ENCODE measurements at regions not wholly inside any gene's neighbourhood (a gene's known extent, or its start where the extent isn't known, plus 50 kb on each side); places are given as distances from the start of the nearest gene placed in this dataset.

DNA sequence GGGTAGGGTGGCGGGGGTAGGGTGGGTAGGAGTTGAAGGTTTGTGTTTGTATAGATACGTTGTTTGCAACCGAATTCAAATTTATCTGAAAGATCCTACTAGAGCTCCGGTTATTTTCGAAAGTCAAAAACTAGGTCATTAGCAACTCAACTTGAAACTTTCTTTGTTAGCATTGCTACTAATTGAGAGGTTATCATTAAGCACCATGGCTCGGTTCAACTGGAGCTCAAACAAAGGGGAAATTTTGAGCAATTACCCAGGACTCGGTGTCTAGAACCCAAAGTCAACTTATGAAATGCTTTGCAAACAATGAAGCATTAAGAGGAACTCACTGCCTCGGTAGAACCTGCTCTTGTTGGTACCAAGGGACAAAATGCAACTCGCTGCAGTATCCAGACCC, 207.7 kb downstream of the BCAT1 start:
- no peak for TF ChIP-seq EZH2 (IDR thresholded peaks at IDR 0.05; ENCODE audit: borderline replicate concordance, insufficient read depth, low read depth, low read length, poor library complexity, severe bottlenecking)
- TF ChIP-seq, protein P1, sequence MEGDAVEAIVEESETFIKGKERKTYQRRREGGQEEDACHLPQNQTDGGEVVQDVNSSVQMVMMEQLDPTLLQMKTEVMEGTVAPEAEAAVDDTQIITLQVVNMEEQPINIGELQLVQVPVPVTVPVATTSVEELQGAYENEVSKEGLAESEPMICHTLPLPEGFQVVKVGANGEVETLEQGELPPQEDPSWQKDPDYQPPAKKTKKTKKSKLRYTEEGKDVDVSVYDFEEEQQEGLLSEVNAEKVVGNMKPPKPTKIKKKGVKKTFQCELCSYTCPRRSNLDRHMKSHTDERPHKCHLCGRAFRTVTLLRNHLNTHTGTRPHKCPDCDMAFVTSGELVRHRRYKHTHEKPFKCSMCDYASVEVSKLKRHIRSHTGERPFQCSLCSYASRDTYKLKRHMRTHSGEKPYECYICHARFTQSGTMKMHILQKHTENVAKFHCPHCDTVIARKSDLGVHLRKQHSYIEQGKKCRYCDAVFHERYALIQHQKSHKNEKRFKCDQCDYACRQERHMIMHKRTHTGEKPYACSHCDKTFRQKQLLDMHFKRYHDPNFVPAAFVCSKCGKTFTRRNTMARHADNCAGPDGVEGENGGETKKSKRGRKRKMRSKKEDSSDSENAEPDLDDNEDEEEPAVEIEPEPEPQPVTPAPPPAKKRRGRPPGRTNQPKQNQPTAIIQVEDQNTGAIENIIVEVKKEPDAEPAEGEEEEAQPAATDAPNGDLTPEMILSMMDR (IDR thresholded peaks at IDR 0.05) = no peak
